ENCODE measurements at regions not wholly inside any gene's neighbourhood (a gene's known extent, or its start where the extent isn't known, plus 50 kb on each side); places are given as distances from the start of the nearest gene placed in this dataset.

DNA sequence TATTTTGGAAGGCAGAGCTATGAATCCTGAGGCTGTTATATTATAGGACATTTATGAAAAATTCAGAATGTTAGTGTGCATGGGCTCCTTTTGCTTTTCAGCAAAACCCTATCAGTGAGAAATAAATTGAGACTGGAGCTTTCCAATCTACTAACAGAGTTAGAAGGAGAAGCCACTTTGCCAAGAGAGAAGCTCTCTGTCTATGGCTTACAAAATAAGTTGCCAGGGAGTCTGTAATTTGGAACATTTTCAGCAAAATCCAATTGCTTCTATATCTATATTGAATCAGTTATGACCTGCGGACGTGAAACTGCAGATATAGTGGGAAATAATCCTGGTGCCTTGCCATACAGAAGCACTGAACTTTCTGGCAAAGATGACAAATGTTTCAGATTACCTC, 279.3 kb downstream of the CDH19 start:
- TF ChIP-seq, protein P1, sequence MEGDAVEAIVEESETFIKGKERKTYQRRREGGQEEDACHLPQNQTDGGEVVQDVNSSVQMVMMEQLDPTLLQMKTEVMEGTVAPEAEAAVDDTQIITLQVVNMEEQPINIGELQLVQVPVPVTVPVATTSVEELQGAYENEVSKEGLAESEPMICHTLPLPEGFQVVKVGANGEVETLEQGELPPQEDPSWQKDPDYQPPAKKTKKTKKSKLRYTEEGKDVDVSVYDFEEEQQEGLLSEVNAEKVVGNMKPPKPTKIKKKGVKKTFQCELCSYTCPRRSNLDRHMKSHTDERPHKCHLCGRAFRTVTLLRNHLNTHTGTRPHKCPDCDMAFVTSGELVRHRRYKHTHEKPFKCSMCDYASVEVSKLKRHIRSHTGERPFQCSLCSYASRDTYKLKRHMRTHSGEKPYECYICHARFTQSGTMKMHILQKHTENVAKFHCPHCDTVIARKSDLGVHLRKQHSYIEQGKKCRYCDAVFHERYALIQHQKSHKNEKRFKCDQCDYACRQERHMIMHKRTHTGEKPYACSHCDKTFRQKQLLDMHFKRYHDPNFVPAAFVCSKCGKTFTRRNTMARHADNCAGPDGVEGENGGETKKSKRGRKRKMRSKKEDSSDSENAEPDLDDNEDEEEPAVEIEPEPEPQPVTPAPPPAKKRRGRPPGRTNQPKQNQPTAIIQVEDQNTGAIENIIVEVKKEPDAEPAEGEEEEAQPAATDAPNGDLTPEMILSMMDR (CRISPR knock-in tag; IDR thresholded peaks at IDR 0.05) = no peak
- TF ChIP-seq, protein P2, sequence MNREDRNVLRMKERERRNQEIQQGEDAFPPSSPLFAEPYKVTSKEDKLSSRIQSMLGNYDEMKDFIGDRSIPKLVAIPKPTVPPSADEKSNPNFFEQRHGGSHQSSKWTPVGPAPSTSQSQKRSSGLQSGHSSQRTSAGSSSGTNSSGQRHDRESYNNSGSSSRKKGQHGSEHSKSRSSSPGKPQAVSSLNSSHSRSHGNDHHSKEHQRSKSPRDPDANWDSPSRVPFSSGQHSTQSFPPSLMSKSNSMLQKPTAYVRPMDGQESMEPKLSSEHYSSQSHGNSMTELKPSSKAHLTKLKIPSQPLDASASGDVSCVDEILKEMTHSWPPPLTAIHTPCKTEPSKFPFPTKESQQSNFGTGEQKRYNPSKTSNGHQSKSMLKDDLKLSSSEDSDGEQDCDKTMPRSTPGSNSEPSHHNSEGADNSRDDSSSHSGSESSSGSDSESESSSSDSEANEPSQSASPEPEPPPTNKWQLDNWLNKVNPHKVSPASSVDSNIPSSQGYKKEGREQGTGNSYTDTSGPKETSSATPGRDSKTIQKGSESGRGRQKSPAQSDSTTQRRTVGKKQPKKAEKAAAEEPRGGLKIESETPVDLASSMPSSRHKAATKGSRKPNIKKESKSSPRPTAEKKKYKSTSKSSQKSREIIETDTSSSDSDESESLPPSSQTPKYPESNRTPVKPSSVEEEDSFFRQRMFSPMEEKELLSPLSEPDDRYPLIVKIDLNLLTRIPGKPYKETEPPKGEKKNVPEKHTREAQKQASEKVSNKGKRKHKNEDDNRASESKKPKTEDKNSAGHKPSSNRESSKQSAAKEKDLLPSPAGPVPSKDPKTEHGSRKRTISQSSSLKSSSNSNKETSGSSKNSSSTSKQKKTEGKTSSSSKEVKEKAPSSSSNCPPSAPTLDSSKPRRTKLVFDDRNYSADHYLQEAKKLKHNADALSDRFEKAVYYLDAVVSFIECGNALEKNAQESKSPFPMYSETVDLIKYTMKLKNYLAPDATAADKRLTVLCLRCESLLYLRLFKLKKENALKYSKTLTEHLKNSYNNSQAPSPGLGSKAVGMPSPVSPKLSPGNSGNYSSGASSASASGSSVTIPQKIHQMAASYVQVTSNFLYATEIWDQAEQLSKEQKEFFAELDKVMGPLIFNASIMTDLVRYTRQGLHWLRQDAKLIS (CRISPR knock-in tag; IDR thresholded peaks at IDR 0.05) = no peak
- TF ChIP-seq ZSCAN20 (CRISPR knock-in tag; IDR thresholded peaks at IDR 0.05; ENCODE audit: borderline replicate concordance) (no peak), POLR2A (IDR thresholded peaks at IDR 0.05; ENCODE audit: insufficient read depth in 1 of 2, low read depth in 2 of 2, low read length in 2 of 2) (no peak), ATF7 (IDR thresholded peaks at IDR 0.05) (no peak), ATF7 (CRISPR knock-in tag; IDR thresholded peaks at IDR 0.05) (no peak), RFX5 (IDR thresholded peaks at IDR 0.05; ENCODE audit: low read depth, low read length) (no peak), DPF2 (CRISPR knock-in tag; IDR thresholded peaks at IDR 0.05; ENCODE audit: borderline replicate concordance, low read depth) (no peak)
